ENCODE measurements at regions not wholly inside any gene's neighbourhood (a gene's known extent, or its start where the extent isn't known, plus 50 kb on each side); places are given as distances from the start of the nearest gene placed in this dataset.
"Not testable (repeated sequence)": the region's sequence is repeated elsewhere in the genome, so short reads cannot be mapped to it uniquely, and the experiment has no call there.

DNA sequence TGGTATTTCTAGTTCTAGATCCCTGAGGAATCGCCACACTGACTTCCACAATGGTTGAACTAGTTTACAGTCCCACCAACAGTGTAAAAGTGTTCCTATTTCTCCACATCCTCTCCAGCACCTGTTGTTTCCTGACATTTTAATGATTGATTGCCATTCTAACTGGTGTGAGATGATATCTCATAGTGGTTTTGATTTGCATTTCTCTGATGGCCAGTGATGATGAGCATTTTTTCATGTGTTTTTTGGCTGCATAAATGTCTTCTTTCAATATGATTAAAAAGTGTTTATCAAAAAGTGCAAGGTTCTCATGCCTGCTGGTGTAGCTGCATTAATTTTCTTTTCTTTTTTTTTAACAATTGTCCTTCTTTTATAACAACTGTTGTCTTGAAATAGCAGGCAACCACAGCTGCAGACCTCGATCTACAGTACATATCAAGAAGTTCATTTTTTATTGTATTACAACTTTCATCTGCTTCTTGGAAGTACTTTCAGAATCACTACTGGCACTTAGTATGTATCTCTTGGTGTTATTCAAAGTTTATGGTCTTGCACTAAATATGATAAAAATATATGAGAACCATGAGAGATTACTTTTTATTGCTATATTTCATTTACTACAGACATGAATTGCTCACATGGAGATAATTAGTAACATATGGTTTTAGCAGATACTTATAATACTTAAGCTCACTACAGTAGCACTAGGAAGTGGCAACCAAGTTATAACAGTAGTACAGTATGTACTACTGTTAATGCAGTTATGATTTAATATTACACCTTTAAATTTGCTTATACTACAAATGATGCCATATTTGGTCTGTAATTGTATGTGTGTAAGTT, 358.0 kb downstream of the ETV1 start:
- DNase-seq: not testable (repeated sequence)

DNA sequence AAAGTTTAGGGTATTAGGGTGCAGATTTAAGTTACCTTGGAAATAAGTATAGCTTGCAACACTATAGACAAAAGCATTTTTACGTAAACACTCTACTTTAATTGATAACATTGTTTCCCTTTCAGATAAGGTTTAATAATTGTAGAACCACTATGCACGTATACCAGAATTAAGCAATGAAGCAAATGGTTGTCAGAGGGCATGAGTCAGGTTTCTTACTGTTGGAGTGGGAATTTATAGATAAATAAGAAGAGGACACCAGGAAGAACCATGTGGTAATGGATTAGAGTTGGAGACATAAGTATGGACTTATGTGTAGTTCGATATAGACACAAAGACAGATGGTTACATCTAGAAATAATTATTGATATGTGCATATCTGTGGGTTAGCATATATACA, 355.6 kb downstream of the ETV1 start:
- no peak for DNase-seq

DNA sequence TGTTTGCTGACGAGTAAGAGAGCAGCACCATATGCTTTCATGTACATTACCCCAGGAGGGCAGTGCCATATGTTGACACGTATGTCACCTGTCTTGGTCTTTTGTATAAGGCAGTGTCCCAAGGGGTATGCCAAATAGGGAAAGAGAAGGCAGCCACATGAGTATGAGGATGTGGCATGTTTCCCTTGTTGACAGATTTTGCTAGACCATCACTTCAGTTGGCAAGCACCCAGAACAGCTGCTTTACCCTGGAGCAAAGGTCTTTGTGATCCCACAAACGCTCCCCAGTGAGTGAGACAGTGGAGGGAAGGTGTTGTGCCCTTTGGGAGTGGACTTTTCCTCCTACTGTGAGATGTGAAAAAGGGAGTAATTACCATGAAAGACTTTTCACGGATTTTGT, 350.1 kb downstream of the ETV1 start:
- no peak for DNase-seq

DNA sequence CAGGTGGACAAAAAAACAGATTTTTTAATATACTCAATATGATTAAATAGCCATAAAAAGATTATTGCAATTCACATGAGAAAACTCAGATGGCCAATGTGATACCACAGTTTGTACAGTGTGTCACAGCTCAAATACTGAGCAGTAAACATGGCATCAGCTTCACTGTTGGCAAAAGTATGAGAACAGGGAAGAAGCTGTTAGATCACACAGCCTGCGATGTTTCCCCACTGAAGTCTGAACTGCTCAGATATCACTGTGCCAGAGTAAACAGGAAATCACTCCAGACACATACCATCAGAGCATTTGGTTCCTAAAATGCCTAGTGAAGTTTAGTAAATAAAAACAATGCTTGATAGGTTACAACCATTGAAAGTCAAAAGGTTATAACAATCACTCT, 347.8 kb downstream of the ETV1 start:
- no peak for DNase-seq

DNA sequence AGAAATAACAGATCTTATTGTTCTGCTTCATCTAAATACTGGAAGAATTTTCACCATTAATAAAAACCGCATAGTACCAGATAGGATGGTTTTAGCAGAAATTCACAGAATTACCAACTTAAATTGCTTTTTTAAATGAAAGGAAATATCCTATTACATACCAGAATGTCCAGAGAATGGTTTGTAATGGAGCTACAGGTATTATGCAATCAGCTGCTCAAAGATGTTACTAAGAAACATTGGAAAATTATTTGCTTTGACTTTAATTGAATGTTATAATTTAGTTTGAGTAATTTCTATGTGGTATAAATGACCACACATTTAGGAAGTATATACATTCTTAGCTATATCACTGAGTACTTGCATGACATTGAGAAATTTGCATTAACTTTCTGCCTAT, 338.3 kb downstream of the ETV1 start:
- DNase-seq: no peak

DNA sequence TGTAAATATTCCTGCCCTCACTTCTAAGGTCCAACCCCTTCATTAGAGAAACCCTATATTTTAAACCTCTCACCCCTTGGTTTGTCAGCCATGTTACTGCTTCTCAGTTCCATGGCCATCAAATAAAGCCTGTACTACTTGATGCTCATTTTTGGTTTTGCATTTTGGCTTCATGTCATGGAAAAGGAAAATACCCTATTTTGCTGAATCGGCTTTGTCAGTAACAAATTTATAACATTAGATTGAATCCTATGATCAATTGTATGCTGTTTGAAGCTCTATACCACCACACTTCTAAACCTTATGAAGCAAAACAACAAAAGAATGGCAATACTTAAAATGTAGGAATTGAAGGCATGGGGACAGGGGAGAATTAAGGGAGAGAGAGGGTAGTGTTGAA, 333.1 kb downstream of the ETV1 start:
- no peak for DNase-seq

DNA sequence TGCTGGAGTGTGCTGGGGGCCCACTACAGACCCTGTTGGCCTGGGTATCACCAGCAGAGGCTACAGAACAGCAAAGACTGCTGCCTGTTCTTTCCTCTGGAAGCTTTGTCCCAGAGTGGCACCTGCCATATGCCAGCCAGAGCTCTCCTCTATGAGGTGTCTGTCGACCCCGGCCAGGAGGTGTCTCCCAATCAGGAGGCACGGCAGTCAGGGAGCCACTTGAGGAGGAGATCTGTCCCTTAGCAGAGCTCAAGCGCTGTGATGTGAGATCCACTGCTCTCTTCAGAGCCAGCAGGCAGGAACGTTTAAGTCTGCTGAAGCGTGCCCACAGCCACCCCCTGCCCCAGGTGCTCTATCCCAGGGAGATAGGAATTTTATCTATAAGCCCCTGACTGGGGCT, 316.2 kb downstream of the ETV1 start:
- DNase-seq: no peak

DNA sequence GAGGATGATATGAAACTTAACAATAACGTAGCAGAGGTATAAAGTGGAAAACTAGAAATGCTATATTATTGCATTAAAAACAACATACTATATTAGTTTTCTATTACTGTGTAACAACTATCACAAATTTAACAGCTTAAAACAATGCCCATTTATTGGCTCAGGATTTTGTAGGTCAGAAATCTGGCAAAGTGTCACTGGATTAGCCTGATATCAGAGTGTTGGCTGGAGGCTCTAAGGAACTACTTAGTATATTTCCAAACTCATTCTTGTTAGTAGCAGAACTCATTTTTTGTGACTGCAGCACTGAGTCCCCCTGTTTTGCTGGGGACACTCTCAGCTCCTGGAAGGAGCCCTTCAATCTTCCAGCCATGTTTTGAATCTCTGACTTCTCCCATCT, 306.8 kb downstream of the ETV1 start:
- DNase-seq: no peak

DNA sequence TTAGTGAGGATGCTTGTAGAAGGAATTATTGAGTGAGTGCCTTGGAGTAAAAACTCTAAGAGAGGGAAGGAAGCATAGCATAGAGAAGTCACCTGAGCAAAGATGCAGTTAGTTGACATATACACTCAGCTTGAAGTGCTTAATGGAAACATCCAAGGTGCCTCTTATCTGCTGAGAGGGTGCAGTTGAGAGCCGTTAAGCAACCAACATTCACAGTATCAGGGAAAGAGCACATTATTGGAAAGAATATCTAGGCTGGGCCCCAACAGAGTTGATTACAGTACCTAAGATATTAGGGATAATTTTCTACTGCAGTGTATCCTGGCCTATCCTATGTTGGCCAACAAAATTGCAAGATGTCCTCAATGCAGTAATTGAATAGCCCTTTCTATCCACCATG, 302.0 kb downstream of the ETV1 start:
- DNase-seq: peak; percentile 20 to 39

DNA sequence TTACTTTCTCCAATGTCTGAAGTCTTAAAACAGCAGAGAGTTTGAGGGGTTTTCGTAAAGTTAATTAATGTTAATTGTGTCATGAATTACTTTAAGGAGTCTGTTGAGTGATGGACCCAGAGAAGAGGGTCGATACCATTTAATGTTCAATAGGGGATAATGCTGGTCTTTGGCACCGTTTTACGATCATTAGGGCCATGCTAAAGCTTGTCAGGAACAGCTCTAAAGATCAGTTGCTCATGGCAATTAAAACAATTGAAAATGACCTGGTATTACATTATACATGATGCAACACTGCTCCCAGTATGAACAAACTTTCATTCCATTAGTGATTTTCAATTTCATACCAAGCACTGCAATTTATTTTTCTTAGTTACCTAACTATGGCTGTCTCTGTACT, 296.9 kb downstream of the ETV1 start:
- DNase-seq: no peak

DNA sequence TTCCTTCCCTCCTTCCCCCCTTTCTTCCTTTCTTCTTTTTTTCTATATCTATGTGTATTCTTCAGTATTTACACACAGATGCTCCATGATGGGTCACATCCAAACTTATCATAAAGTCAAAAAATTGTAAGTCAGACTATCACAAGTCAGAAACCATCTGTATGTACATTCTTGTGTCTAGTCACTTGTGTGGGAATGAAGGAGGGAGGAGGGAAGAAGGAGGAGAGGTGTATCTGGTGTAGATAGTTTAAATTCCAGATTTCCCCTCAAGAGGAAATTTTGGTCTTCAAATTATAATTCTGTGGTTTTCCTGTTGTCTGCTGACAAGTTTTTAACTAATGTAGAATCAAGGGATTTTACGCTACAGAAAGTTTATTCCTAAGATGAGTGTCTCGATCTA, 287.2 kb downstream of the ETV1 start:
- no peak for DNase-seq

DNA sequence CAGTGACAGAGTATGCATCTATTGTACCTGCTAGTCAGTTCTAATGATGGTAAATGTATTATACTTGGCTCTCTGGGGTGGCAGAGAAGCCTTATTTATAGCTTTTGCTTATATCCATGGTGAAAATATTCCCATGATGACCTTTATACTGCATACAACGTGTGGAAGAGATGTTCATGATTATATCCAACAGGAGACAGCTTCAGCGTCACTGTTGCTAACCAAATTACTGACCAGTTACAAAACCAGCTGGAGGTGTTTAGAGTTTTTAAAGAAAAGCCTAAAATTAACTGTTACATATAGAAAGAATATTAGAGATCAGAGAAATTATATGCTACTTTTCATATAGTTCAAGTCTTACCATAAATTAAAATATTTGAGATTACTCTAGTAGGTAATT, 280.8 kb downstream of the ETV1 start:
- no peak for DNase-seq

DNA sequence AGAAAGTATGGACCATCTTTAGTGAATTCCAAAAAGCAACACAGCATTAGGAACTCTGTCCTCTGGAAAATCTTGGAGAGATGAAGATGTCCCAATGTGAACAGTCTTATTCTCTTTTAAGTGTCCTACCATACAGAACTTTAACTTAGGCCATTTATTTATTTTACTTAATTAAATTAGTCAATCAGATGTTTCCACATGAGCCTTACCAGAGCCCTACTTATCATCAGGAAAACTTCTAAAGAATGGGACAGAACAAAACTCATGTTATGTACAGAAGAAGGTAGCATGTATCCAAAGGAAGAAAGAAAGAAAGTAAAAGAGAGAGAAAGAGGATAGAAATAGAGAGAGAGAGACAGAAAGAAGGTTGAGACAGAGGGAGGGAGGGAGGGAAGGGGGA, 276.4 kb downstream of the ETV1 start:
- no peak for DNase-seq

DNA sequence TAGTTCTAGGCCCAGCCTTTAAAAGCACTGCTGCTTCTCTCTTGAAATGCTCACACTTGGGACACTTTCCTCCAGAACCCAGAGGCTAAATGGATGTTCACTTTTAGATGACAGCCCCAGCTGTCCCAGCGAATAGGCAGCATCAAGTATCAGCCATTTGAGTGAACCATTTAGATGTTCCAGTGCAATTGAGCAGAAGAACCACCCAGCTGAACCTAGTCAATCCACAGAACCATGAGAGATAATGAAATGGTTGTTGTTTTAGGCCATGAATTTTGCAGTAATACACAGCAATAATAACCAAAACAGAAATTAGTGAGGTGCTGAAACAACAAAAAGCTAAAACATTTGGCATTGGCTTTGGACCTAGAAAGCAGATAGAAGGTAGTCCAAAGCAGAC, 273.9 kb downstream of the ETV1 start:
- DNase-seq: no peak

DNA sequence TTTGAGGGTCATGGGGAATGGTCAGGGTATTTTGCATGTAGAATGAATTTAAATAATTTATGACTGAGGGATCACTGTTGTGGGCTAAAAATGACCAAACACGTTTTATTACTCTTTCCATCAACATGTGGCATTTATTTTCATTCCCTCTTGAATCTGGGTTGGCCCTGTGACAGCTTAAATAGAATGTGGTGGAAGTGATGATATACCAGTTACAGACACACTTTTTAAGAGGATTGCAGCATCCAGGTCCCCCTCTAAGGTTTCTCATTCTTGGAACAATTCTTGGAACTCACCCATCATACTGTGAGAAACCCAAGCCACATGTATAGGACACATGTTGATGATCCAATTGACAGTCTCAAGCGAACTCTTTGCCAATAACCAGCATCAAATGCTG, 272.4 kb downstream of the ETV1 start:
- DNase-seq: no peak

DNA sequence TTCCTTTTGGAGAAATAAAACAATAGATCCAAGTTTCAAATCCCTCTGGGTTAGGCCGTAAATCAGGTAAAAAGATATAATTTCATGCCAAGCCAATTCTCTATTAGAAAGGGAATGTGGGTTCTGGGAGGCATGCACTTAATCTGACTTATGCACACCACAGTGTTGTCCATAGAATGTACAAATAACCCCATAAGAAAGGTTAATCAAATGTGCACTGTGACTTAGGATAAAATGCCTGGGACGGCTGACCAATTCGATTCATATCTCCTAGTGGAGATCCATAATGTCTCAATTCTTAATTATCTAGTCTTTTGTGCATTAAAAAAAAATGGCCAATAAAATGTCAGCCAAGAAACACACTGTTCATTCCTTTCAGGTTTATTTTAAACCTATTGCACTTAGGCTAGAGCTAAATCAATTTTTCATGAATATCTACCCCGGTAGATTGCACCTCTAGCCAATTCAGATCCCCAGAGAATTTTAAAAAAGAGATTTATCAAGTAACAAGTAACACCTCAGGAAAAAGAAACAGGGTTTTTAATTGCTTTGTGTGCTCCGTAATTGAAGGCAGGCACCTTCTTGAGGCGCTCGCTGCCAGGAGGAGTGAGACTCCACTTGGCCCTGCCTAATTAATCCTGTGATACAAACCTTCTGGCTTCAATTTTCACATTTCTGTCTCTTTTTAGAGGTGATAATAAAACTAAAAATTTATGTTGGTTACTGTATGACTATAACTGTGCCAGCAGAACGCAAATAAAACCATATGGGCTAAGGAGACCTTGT, 265.1 kb downstream of the ETV1 start:
- no peak for DNase-seq

DNA sequence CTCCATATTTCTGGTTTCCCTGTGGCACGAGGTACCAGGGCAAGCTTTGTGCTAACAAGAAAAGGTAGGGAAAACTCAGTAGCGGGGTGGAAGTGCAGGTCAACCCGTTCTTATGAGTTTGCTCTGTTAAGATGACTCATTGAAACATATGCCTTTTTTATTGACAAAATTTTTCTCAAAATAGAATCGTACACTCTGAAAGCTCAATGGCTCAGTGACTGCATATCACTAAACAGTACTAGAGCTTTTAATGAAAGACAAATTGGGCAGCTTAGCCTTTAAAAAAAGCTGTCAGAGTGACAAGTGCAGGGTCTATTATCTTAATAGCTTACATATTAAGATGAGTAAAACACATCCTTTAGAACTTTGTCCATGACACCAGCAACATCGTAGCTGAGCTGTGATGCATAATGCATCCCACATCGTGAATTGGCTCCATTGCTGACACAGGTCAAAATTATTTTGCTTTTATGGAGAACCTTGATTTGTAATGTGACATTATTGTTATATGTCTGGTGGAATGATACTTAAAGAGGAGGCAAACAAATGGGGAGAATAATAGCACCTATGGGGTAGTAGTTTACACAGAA, 264.4 kb downstream of the ETV1 start:
- no peak for DNase-seq

DNA sequence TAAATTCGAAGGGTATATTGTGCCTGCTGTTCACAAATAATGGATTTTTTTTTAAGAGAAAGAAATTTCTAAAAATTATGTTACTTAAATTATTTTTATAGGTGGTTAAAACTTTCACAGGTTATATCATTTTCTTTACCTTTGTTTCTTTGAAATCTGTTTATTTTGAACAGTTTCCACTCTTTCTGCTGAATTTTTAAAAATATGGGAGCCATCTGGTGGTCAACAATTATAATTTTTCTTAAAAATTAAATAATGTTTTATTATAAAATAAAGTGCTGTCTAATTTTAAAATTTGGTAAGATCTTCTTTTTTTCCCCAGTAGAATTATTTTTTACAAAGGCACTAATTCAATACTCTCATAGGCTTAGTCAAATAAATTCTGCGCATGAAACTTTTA, 263.9 kb downstream of the ETV1 start:
- no peak for DNase-seq

DNA sequence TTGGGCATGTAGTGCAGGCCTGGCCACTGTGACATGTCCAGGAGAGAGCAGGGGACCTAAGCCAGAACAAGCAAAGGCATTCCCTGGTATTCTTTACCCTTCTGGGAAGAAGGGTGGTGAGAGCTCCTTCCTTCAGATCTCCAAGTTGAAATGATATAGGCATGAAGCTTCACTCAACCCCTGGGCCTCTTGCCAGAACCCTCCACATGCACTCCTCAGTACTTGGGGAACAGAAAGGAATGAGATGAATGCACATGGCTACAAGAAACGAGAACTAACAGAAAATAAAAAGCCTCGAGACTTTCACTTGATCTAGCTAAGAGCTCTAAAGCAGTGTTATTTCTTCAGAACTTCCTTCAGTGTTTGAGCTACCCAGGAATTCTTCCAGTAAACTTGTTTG, 262.2 kb downstream of the ETV1 start:
- DNase-seq: no peak

DNA sequence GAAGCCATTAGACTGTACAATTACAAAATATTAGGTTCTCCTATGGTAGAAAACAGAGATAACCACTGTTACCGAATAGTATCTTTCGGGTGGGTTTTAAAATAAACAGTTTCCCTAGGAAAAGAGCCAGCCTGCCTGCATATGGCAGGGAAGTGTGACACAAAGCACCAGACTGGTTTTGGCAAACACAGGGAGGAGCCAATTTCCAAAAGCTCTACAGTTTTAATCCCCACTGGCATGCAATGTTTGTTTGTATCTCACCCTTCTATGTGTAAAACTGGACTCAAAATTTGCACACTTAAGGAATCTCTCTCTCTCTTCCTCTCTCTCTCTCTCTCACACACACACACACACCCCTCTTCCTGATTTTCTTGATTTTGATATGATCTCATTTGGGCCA, 261.7 kb downstream of the ETV1 start:
- DNase-seq: no peak

DNA sequence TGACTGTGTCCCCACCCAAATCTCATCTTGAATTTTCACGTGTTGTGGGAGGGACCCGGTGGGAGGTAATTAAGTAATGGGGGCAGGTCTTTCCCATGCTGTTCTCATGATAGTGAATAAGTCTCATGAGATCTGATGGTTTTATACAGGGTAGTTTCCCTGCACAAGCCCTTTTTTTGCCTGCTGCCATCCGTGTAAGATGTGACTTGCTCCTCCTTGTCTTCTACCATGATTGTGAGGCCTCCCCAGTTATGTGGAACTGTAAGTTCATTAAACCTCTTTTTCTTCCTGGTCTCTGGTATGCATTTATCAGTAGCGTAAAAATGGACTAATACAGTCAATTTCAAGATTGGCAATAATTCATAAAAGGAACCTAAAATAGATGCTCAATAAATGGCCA, 261.0 kb downstream of the ETV1 start:
- not testable (repeated sequence) for DNase-seq

DNA sequence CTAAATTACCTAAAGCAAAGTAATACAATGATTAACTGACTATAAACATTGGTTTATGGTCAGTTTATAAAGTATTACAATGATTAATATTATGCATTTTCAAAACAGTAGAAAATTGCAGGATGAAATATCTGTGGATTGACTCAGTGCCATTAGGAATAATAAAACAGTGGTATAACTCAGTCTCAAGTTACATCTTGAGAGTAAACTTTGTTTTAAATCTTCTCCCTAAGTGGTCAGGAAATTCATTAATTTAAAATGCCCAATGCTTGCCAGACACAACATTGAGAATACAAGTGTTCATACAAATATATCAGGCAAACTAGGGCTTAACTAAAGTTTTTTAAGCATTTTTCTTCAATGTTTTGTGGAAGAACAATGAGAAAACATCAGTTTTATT, 257.8 kb downstream of the ETV1 start:
- DNase-seq: no peak

DNA sequence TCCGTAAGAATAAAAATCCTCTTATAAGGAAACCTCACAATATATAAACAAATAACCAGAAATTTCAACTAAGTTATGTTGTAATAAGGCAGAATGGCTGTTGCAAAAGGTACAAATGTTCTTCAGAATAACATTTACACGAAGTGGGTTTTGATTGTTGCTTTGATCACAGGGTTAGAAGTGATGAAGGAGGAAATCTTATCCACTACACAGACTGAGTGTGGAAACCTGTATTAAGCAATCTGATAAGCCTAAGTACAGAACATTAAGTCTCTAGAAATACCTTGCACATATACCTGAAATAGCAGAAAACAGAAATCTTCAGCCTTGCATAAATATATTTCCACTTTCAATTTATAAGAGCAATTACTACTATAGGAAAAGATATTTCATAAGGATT, 251.9 kb downstream of the ETV1 start:
- no peak for DNase-seq

DNA sequence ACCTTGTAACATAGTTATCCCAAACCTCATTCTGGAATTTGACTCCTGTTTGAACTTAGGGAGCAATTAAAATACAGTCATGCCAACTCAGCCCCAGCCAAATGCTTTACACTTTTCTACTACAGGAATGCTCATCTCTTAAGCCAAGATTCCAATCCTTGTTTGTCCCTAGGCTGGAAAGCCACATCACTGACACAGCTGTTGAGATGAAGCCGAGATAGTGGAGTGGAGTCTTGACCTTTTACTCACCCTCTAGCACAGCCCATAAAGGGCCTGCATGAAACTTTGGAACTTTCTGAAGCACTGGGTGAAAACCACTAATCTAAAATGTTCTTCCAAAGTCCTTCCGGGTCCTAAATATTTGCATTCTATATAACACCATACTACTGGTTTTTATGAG, 247.3 kb downstream of the ETV1 start:
- DNase-seq: no peak

Measured in NCI-H187 (cell line).